GM21423 (cell line): ENCODE measurements at regions not wholly inside any gene's neighbourhood (a gene's known extent, or its start where the extent isn't known, plus 50 kb on each side); places are given as distances from the start of the nearest gene placed in this dataset.

Source experiments
- ATAC-seq: cut with Tn5 transposase; IDR thresholded peaks from one replicate; pipeline ENCODE4 v1.9.1; 2021; ENCODE audit warnings: mild to moderate bottlenecking, moderate library complexity; ENCODE audit not compliant: unreplicated experiment

DNA sequence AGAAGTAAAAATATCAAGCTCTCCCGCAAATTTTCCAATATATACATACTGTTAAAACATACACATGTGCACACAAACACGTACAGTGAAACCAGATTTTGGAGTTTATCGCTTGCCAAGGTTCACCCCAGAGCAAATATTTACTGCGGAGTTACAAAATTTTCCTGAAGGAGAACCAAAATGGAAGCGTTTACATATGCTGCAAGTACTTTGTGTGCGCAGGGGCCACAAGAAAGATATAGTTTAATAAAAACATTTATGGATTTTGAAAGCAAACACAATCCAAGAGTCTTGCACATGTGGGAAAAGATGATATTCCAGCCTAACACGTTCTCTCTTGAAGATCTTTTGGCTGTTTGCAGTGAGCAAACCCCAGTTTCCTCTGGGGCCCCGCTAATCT is 301.3 kb upstream of the NFE2L3 start:
- no peak for ATAC-seq

DNA sequence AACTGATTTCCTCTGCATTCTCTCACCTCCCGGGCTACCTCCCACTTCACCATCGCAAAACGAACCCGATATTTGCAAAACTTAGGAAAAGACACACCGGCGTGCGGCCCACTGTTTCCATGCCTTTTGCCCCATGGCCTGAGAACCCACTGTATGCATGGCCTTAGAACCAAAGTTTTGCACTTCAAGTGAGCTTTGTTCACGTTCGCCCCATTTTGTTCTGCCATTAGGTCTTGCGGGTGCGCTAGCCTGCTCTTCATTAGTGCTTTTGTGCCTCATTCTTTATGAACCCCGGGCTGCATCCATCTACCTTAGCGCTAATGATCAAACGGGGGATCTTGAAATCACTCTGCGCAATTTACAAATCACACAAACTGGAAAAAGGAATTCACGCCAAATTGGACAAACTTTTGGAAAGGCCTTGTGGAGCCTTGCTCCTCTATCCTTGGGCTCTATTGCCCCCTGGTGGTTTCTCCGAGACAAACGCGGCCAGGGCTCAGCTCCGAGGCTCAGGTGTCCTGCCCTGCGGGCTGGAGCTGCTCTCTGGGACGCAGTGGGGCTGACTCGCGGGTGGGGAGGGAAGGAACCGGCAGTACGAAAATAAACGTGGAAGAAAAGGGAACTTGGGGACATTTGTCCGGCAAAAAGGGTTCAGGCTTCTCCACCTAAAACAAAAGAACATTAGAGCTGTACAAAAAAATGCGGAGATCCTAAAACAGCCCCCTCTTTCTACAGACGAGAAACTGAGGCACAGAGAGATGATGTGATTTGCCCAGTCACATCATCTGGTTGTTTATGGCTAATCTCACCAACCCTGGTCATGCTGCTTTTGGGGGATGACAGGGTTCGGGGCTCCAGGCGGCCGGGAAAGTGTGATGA is 300.4 kb upstream of the NFE2L3 start:
- peak; percentile 53 for ATAC-seq

DNA sequence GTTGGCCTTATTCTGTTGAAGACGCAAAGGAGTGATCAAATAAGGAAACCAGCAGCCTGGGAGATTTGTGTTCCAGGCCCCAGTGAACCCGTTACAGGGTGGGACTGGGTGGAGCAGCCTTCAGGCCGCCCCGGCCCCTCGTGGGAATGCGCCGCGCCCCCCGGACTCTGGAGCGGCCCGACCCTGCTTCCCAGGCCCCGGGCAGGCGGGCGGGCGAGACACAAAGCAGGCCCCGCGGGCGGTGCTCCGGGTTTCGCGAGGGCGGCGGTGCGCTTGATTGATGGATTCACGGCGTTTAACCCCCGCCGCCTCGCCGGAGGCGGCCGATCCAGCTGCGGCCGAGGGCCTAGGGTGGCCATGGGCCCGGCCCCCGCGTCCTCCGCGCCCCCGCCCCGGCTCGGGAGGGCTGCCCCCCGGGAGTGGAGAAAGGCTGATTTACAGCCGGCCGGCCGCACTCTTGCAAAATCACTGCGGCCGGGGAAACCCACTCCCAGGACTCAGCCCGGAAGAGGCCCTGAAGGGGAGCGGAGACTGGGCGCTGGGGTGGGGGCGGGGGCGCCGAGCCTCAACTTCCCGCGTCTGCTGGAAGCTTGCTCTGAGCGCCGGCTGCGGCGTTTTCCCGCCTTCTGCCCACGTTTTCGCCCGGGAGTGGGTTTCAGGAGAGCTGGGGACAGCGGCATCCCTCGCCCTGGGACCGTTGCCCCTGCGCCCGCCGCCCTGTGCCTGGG is 299.6 kb upstream of the NFE2L3 start:
- ATAC-seq = no peak

DNA sequence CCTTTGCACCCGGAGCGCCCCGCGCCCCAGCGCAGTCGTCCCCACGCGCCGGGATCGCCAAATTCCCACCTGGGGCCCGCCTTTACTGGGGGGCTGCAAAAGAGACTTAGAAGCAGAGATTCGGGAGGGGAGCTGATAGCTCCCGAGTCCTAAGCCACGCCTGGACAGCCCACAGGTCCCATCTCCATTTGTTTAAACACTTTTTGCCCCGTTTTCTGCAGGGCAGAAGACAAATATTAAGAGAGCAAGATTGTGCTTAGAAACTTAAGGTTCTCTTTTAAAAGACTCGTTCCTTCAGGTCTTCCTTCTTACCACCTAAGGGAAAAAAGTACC is 299.1 kb upstream of the NFE2L3 start:
- no peak for ATAC-seq

DNA sequence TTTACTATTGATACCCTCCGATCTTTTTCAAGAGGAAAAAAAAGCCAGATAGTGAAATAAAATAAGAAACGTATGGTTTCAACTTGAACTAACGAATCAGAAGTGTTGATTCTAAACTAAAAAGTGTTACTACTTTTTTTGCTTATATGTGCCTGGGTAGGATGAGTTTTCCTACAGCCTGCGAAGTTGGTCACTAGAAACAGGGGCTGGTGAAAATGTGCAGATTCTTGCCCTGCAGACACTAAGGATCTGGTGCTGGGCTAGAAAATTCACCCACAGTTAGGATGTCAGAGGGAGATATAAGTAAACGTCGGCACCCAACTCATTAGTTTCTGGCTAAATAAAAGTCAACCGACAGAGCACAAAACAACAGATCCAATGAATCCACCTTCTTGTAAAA is 298.7 kb upstream of the NFE2L3 start:
- no peak for ATAC-seq

DNA sequence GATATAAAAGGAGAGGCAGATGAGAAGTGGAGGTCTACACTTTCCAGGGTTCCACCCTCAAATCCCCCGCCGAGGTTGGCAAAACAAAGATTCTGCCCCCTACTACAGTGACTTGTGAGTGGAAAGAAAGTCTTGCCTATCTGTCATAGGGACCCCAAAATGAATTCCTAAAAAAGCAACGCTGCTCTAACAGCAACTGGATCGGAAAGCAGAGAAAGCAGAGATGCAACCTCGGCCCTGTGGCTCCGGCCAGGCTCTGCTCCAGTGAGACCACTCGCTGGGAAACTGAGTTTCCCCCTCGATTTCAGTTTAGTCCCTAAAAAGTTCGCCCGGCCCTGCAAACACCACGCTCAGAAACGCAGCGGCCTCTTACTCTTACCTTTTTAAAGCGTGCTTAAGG is 297.9 kb upstream of the NFE2L3 start:
- no peak for ATAC-seq

DNA sequence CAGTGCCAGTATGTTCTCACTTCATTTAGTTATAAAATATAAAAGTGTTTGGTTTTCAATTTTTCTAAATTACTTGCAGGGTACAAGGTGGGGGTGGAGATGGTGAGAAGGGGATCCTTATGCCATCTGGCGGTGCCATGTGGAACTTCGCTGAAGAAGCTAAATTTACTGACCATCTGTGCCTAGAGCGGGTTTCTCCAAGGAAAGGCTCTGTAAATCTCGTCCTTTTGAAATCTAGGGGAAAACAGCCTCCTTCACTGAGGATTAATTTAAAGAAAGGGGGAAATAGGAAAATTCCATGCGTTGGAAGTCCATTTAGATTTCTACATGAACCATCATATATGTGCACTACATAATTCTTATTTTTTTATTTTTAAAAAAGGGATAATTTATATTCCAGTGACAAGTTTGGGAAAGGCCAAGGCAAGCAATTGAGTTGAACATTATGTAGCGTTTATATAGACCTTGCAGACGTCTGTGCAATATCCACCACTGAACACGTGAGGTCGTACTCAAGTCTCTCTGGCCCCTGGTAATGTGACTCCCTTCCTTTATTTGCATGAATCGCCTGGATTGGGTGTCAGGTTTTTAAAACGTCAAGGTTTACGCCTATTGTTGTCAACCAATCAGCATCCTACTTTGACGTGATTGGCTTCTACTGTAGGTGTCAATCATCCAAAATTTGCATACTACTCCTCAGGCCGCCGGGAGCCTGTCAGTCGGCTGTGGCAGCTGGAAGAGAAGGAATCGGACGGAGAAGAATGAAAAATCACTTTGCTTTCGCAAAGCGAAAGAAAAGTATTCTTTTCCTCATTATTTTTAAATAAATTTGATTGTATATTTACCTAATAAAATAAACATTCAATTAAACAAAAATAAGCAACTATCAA is 297.1 kb upstream of the NFE2L3 start:
- ATAC-seq = no peak

DNA sequence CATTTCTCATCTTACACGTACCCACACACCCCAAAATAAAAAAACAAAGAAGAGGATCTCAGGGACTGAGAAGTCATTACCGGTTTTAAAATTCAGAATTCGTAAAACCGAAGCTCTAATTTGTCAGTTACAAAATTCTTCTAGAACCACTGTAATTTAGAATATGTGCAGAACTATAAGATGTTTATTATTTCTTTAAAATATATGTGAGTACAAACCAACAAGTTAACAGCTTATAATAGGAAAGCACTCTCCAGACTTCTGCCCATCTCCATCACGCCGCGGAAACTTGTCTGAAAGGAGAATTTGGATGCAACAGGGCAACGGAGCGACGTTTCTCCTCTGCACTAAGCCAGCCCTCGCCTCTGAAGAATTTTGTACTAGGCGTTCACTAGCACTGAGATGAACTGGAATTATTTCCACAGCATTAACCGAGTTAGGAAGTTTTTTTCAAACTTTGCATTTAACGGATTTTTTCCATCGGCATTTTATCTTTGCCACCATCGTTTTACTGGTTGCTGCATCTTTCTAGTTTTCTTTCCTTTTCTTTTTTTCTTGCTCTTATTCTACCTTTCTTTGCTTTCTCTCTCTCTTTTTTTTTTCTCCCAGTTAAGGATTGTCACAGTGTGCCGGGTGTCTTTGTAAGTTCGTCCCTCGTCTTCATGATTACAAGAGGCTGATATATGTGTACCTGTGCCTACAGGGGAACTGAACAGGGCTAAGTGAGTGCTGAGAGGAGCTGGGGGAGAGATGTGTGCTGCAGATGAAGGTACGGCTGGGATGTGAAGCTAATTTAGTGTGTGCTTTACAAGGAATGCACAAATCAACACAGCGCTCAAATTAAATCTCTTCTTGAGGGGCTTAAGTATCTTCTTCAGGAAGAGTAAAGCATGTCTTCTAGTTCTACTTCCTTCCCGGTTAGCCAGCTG is 295.9 kb upstream of the NFE2L3 start:
- no peak for ATAC-seq

DNA sequence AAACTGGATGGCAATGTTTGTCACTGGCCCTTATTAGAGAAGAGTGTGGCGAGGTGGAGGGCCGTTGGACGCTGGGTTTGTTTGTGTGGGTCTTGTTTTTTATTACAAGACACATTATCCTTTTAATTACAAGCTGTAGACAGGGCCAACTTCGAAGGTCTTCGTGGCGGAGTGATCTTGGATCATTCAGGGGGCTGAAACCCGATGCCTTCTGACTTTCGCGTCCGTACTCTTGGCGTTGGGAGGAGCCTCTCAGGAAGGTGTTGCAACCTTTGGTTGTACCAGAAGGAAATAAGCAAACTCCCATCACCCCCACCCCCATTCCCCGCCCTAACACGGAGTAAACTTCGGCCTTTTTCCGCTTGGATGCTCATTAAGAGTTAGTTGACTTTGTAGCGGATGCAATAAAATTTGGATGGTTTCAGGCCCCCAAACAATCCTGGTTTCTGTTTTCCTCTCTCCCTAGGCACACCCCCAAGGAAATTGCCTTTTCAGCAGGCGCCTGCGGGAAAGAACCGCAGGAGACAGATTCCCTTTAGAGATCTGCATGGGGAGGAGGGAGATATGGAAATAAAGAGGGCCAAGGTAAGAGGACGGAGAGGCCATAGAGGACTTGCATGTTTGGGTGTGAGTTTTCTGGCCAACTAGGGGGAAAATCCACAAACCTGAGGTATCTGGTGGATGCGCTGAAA is 294.5 kb upstream of the NFE2L3 start:
- no peak for ATAC-seq

DNA sequence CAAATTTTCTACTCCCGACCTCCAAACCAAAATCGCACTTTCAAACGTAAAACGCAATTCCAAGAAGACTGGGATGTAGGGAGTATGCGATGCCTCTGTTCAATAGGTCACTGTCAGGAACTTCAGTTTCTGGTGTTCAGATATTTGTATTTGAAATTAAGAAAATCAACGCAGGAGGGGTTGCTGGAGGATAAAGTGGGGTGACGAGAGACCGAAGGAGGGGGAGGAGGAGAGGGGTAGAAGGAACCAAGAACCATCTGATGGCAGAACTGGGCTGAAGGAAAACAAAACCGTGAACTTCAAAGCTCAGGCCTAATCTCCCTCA is 293.8 kb upstream of the NFE2L3 start:
- no peak for ATAC-seq

DNA sequence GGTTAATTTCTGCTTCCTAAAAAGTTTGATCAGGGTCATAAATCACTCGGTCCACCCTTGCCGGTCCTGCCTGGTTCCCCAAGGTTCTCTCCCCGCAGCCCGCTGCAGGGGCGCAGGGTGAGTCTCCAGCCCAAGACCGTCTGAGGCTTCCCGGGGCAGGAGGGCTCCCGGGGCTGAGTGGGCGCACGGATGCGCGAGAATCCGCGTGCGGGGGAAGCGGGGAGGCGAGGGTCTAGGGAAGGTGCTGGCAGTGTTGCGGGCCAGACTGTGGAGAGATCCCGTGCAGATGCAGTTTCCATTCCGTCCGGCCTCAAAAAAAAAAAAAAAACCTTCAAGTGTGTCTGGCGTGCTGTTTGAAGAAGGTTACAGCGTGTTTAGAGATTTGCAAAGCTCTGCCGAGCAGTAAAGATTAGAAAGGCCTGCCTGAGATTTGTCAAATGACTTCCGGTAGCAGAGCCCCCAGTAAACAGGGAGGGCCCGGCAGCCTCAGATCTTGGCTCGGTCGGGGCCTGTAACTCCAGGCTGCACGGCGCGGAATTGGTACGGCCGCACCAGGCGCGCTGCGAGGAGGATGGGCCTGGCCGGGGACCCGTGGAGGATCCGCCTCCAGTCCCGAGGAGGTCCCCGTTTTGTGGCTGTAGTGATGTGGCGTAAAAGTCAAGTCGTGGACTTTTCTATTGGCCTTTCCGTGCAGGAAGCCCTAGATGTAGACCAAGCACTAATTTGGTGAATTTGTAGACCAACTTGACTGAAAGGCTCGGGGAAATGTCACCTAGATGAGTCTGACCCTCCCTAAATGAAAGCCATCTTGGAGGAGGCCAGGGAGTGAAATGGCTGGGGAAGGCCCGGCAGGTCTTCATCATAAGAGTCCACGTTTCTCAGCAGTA is 293.2 kb upstream of the NFE2L3 start:
- no peak for ATAC-seq

DNA sequence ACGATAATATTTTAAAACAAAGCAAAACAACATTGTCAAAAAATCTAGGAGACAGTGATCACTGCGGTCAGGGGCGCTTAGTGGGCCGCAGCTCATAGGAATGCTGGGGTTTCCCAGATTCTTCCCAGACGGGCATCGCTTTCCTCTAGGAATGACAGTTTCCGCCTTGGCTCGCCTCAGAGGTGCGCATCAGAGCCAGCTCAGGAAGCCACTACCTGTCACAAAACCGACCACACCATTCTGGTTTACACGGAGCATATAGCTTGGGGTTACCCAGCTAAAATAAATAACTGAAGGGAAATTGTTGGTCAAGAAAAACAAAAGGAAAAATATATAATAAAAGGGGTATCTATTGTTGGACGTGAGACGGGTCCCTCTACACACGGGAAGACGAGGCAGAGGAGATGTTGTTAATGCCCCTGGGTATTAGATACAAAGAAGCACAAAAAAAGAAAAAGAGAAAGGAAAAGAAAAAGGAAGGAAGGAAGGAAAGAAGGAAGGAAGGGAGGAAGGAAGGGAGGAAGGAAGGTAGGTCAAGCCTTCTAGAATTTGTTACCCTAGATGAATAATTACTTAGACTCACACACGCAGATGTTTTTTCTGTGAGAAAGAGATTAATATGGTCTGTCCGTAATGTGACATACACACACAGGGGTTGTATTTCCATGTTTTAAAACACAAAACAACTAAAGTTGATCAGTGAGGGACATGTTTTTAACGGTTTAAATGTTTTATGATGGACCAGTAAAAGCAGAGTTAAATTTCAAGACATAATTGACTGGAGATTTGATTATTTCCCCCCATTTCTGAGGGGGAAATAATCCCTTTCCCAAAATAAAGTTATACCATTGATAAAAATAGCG is 292.4 kb upstream of the NFE2L3 start:
- ATAC-seq = no peak

DNA sequence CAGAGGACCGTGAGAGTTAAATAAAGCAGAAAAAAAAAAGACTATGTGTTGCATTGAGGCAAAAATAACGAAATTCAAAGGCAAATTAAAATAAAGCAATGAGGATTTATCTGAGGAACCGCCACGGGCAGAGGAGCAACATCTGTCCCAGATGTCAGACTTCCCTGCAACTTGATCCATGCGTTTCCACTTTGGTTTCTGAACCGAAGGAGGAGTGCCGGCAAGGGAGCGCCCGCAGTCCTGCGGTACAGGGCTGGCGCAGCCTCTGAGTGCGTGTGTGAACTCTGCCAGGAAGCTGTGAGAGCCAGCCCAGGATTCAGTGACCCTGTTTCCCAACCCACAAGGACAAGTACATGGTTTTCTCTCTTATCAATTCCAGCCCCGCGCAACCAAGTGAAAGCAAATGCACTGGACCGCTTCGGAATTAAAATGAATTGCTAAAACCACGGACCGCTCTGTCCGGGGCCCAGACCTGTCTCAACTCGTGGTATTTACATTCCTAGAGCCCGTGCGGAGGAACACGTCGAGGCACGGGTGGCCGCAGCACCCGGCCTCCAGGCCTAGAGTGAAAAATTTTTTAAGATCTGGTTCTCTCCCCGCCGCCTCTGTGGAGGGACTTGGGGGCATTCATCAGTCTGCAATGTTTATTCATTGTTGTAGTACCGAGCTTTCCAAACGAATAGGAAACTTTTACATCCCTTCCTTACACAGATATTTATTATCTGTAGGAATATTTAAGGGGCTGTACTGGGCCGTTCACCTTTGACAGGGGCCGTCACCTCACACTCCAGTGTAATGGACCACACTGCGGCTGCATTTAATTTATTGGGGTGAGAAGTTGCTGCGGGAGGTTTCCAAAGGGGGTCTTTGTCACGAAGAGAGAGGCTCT is 291.5 kb upstream of the NFE2L3 start:
- no peak for ATAC-seq

DNA sequence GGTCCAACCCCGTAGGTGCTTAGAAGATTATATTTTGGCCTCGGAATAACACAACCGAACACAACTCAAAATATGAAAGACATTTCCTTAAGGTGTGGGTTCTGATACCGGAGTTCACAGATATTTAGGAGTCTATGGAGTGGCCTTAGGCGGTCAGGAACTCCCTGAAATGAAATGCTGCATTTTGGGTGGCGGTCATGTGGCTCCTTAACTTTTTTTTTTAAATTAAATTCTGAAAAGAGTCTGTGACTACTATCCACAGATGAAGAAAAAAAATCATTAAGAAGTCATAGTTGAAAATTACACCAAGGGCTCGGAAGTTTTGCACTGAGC is 290.9 kb upstream of the NFE2L3 start:
- ATAC-seq = no peak

DNA sequence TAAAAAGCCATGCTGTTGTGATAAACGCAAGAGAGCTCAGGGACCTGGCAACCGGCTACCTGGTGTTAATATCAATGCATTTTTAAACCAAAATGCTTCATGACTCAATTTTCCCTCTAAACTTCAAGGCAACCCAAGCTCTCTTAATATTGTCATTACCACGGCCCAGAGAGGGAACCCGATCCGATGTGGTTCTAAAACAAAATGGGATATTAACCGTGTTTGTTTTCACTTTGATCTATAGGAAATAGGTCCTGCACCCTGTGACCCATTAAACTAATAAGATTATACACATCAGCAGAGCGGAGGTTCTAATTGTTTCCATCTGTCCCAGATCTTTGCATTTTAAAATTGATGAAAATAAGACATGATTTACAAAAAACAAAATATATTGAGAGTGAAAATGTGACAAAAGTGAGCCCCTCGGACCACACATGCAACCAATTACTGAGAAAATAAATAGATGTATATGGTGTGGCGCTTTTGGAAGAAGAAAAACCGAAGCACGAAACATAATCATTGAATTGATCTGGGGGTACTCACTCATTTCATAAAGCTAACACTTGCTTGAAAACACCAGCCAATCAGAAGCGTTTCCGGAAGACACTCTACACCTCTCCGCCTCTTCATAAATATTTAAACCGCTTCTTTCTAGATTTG is 290.3 kb upstream of the NFE2L3 start:
- ATAC-seq = no peak

DNA sequence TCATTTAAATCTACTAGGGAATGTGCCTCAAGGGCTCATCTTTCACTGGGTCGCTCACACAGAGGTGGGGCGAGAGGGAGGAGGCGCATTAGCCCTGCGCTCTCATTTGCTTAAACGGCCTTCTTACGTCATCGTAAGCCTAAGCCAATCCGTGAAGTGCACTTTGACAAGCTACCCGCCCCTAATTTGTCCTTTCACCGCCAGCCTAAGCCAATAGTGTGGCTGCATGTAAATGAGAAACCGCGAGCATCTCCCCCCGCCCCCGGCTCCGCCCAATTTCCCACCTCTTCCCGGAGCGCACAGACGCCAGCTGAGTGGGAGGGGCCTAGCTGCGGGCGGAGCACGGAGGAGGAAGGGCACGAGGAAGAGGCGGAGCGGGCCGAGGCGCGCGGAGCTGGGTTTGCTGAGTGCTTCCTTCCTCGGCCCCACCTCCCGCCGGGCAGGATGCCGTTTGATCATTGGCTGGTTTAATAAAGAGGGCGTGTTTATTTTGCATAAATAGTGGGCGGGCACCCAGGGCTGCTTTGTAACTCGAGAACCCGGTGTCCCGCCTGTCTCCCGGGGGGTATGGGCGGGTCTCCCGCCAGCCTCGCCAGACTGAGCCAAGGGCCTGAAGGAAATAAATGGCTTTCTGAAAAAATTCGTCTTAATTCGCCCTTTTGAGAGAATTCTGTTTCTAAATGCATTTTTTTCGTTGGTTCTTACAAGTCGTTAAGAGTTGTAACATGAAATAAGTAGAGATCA is 289.6 kb upstream of the NFE2L3 start:
- ATAC-seq = peak; percentile 92
